ENCODE measurements at regions not wholly inside any gene's neighbourhood (a gene's known extent, or its start where the extent isn't known, plus 50 kb on each side); places are given as distances from the start of the nearest gene placed in this dataset.
A peak's percentile ranks its signal among the peaks of the same experiment; 100 is the strongest.

DNA sequence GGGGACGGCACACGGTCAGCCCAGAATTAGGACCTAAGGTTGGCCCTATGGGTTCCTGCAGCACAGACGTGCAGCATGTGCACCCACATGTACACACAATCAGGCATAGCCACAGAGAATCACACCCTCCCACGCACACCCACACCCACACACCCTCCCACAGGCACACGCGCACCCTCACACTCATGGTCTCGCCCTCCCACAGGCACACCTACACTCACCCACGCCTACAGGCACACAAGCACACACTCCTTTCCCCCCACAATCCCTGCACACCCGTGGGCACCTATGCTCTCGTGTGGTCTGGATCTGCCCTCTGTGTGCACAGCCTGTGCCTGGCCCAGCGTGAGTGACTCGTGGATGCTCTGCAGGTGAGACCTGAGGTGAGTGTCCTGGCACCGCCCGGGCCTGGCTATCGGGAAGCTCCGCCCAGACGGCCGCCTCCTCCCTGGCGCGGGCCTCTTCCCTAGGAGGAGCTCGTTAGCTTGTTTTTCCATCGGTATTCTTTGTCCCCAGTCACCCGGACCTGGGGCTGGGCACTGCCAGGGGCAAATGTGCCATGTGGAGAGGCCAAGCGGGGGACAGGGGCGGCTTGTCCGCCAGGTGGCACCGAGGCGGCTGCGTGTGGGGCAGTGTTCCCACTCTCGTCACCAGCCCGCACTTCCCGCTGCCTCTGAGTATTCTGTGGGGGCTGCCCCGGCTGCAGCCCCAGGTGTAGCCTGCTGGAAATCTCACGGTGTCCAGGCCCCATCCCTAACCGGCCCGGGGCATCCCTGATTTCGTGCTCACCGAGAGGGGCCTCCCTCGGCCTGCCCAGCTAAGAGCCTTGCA is 110.2 kb upstream of the FAM20C start:
- no peaks in the 10 kb centered on the region for H3K9me3 ChIP-seq
- no peaks in the 10 kb centered on the region for H3K36me3 ChIP-seq
- DNase-seq (ENCODE audit: low spot score in 2 of 2), result peak in 1 of 2 donors; percentile 49
- H3K27me3 ChIP-seq, result no peaks in the 10 kb centered on the region
- no peak overlapping the region for H3K4me3 ChIP-seq
- TF ChIP-seq, protein P1, sequence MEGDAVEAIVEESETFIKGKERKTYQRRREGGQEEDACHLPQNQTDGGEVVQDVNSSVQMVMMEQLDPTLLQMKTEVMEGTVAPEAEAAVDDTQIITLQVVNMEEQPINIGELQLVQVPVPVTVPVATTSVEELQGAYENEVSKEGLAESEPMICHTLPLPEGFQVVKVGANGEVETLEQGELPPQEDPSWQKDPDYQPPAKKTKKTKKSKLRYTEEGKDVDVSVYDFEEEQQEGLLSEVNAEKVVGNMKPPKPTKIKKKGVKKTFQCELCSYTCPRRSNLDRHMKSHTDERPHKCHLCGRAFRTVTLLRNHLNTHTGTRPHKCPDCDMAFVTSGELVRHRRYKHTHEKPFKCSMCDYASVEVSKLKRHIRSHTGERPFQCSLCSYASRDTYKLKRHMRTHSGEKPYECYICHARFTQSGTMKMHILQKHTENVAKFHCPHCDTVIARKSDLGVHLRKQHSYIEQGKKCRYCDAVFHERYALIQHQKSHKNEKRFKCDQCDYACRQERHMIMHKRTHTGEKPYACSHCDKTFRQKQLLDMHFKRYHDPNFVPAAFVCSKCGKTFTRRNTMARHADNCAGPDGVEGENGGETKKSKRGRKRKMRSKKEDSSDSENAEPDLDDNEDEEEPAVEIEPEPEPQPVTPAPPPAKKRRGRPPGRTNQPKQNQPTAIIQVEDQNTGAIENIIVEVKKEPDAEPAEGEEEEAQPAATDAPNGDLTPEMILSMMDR (IDR thresholded peaks at IDR 0.05), result no peak
- no peak overlapping the region for H3K27ac ChIP-seq
- no peaks in the 10 kb centered on the region for H3K4me1 ChIP-seq
- intact Hi-C loops (cut with DNase I), result no loop called here

DNA sequence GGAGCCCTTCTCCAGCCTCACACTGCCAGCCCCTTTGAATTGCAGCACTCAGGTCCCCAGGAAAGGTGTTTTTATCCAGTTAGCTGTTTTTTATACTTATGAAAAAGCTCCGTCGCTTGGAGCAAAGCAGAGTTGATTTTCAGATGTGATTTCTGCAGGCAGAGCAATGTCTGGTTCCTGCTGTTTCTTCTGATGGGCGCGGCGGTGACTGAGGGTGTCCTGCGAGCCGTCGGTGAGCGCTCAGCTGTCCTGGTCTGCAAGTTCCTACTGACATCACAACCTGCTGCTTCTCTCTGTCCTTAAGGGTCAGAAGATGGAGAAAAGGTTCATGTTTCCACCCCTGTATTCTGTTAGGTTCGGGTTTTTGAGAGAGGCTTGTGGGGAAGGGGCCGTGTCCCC is 109.6 kb upstream of the FAM20C start:
- Histone ChIP-seq H3K27ac (no peak overlapping the region), H3K4me3 (no peak overlapping the region), H3K36me3 (no peaks in the 10 kb centered on the region), H3K9me3 (no peaks in the 10 kb centered on the region), H3K27me3 (no peaks in the 10 kb centered on the region), H3K4me1 (no peaks in the 10 kb centered on the region)
- intact Hi-C loops (cut with DNase I), result no loop called here
- TF ChIP-seq, protein P1 (IDR thresholded peaks at IDR 0.05), result no peak
- no peak for DNase-seq (ENCODE audit: low spot score in 2 of 2)

DNA sequence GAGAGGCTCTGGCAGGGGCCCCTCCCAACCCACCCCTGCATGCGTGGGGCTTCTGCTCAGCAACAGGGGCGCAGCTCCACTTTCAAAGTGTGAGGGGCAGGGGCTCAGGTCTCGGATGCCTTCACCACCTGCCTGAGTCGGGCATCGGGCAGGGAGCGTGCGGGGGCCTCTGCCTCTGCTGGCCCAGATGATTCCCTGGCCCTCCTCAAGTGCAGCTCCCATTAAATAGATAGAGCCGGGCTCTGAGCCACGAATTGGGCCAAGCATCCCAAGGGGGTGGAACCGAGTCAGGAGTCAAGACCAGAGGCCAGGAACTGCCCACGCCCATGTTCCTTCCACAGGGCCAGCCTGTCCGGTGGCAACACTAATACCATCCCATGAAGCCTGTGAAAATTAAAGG is 108.9 kb upstream of the FAM20C start:
- Histone ChIP-seq H3K4me3 (no peak overlapping the region), H3K27ac (no peak overlapping the region), H3K9me3 (no peaks in the 10 kb centered on the region), H3K36me3 (no peaks in the 10 kb centered on the region), H3K27me3 (no peaks in the 10 kb centered on the region), H3K4me1 (peaks cover 0 to under 1% of the 10 kb centered on the region in 2 donors)
- intact Hi-C loops (cut with DNase I), result no loop called here
- TF ChIP-seq, protein P1 (IDR thresholded peaks at IDR 0.05), result no peak
- peak in 1 of 2 donors; percentile 49 for DNase-seq (ENCODE audit: low spot score in 2 of 2)

DNA sequence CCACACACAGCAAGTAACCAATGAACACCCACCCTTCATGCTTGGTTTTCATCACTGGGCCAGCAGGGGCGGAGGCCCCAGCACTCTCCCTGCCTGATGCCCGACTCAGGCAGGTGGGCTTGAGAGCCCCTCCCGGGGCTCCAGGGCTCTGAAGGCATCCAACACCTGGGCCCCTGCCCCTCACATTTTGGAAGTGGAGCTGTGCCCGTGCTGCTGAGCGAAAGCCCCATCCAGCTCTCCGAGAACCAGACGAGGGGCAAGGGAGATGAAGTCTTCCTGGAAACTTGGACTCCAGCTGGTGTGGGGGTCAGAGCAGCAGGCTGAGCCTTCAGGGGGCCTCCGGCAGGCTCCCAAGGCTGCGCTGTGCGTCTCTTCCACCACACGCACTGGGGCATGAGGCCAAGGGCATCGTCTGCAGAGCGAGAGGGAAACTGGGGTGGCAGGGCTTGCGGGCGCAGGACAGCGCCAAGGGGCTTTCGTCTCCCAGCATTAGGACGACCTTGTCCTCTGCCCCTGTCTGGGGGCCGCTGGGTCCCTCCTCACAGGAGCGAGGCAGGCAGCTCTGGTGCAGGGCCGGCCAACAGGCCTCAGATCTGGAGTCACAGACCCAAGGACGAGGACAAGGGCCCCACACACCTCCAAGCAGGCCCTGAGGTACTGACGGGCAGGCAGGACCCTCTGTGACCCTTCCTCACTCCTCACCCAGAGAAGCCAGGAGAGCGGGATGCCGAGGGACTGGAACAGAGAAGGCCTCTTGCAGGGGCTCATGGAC is 108.3 kb upstream of the FAM20C start:
- H3K36me3 ChIP-seq, result no peaks in the 10 kb centered on the region
- intact Hi-C loops (cut with DNase I), result no loop called here
- no peak overlapping the region for H3K4me3 ChIP-seq
- no peaks in the 10 kb centered on the region for H3K9me3 ChIP-seq
- H3K27ac ChIP-seq, result no peak overlapping the region
- H3K4me1 ChIP-seq, result peaks cover 6 to 7% of the 10 kb centered on the region in 2 donors
- peak in 1 of 2 donors; percentile 42 for DNase-seq (ENCODE audit: low spot score in 2 of 2)
- no peaks in the 10 kb centered on the region for H3K27me3 ChIP-seq
- TF ChIP-seq, protein P1 (IDR thresholded peaks at IDR 0.05), result no peak

DNA sequence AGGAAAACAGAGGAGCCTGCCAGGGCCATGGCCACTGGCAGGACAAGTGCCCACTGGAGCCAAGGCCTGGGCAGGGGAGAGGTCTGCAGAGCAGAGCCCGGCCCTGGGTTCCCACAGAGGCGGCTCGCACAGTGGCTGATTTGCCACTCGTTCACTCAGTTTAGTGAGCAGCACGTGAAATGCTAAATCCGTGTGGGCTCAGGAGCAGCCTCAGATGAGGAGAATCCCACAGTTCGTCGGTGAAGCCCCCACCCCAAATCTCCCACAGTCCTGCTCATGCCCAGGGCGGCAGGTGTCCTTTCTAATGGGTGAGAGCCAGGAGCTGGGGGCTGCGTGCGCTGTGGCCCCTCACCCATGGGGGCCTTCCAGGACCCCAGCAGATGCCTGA is 107.7 kb upstream of the FAM20C start:
- intact Hi-C loops (cut with DNase I), result no loop called here
- Histone ChIP-seq H3K27me3 (no peaks in the 10 kb centered on the region), H3K4me3 (no peak overlapping the region), H3K9me3 (no peaks in the 10 kb centered on the region), H3K4me1 (peaks cover 8 to 12% of the 10 kb centered on the region in 2 donors), H3K36me3 (no peaks in the 10 kb centered on the region), H3K27ac (no peak overlapping the region)
- TF ChIP-seq, protein P1 (IDR thresholded peaks at IDR 0.05), result no peak
- DNase-seq (ENCODE audit: low spot score in 2 of 2), result no peak
